ENCODE measurements at regions not wholly inside any gene's neighbourhood (a gene's known extent, or its start where the extent isn't known, plus 50 kb on each side); places are given as distances from the start of the nearest gene placed in this dataset.

GRCh38 chr2:224143526-224143925 is 104.4 kb upstream of the SERPINE2 start (continued):
- TF ChIP-seq ZZZ3 (IDR thresholded peaks at IDR 0.05; ENCODE audit: control insufficient read depth, insufficient read length, low read depth) = no peak

- TF ChIP-seq ASH2L (IDR thresholded peaks at IDR 0.05; ENCODE audit: borderline replicate concordance, low read depth) = no peak
- no peak for TF ChIP-seq SMAD5 (IDR thresholded peaks at IDR 0.05; ENCODE audit: low read depth)
- TF ChIP-seq STAT1 (conservative IDR thresholded peaks at IDR 0.05) = no peak
- TF ChIP-seq, protein P1, sequence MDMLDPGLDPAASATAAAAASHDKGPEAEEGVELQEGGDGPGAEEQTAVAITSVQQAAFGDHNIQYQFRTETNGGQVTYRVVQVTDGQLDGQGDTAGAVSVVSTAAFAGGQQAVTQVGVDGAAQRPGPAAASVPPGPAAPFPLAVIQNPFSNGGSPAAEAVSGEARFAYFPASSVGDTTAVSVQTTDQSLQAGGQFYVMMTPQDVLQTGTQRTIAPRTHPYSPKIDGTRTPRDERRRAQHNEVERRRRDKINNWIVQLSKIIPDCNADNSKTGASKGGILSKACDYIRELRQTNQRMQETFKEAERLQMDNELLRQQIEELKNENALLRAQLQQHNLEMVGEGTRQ (IDR thresholded peaks at IDR 0.05; ENCODE audit: borderline replicate concordance, low read depth, low read length) = no peak
- TF ChIP-seq, protein P2, sequence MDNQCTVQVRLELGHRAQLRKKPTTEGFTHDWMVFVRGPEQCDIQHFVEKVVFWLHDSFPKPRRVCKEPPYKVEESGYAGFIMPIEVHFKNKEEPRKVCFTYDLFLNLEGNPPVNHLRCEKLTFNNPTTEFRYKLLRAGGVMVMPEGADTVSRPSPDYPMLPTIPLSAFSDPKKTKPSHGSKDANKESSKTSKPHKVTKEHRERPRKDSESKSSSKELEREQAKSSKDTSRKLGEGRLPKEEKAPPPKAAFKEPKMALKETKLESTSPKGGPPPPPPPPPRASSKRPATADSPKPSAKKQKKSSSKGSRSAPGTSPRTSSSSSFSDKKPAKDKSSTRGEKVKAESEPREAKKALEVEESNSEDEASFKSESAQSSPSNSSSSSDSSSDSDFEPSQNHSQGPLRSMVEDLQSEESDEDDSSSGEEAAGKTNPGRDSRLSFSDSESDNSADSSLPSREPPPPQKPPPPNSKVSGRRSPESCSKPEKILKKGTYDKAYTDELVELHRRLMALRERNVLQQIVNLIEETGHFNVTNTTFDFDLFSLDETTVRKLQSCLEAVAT (IDR thresholded peaks at IDR 0.05) = no peak
- no peak for TF ChIP-seq ZSCAN29 (IDR thresholded peaks at IDR 0.05)
- TF ChIP-seq CREM (IDR thresholded peaks at IDR 0.05; ENCODE audit: low read depth) = no peak
- no peak for TF ChIP-seq MYB (IDR thresholded peaks at IDR 0.05; ENCODE audit: borderline replicate concordance, low read depth, low read length)
- no peak for TF ChIP-seq SMC3 (IDR thresholded peaks at IDR 0.05; ENCODE audit: borderline replicate concordance, low read length)
- TF ChIP-seq BRCA1 (IDR thresholded peaks at IDR 0.05; ENCODE audit: low read depth, low read length) = no peak
- no peak for TF ChIP-seq SIN3A (IDR thresholded peaks at IDR 0.05; ENCODE audit: low read depth, low read length)
- TF ChIP-seq ATF7 (IDR thresholded peaks at IDR 0.05; ENCODE audit: low read depth) = no peak
- no peak for TF ChIP-seq NBN (IDR thresholded peaks at IDR 0.05)
- TF ChIP-seq CBX3 (IDR thresholded peaks at IDR 0.05; ENCODE audit: borderline replicate concordance, low read depth) = no peak
- TF ChIP-seq, protein P3, sequence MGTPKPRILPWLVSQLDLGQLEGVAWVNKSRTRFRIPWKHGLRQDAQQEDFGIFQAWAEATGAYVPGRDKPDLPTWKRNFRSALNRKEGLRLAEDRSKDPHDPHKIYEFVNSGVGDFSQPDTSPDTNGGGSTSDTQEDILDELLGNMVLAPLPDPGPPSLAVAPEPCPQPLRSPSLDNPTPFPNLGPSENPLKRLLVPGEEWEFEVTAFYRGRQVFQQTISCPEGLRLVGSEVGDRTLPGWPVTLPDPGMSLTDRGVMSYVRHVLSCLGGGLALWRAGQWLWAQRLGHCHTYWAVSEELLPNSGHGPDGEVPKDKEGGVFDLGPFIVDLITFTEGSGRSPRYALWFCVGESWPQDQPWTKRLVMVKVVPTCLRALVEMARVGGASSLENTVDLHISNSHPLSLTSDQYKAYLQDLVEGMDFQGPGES (IDR thresholded peaks at IDR 0.05) = no peak
- no peak for TF ChIP-seq RBBP5 (conservative IDR thresholded peaks at IDR 0.05)
- TF ChIP-seq RELA (IDR thresholded peaks at IDR 0.05; ENCODE audit: borderline replicate concordance, partially characterized antibody) = no peak
- no peak for TF ChIP-seq PBX3 (IDR thresholded peaks at IDR 0.05; ENCODE audit: insufficient replicate concordance, low read depth, low read length)
- SMC1A ChIA-PET (ENCODE audit: uncharacterized antibody, unreplicated experiment) = no interaction called here
- RAD21 ChIA-PET (ENCODE audit: unreplicated experiment) = no interaction called here
- Histone ChIP-seq H3K9ac (ENCODE audit: control insufficient read depth, insufficient read depth, low read length) (no peak overlapping the region), H2AFZ (ENCODE audit: control insufficient read depth, low read depth, low read length) (no peak overlapping the region), H3K4me1 (ENCODE audit: control insufficient read depth, insufficient read depth, low read length) (no peaks in the 10 kb centered on the region), H3K79me2 (ENCODE audit: control insufficient read depth, insufficient read depth, low read length) (no peaks in the 10 kb centered on the region), H4K20me1 (ENCODE audit: control insufficient read depth, insufficient read depth) (no peaks in the 10 kb centered on the region), H3K4me2 (ENCODE audit: control insufficient read depth, insufficient read depth) (no peak overlapping the region), H3K36me3 (ENCODE audit: control insufficient read depth in 2 of 2, insufficient read depth in 2 of 2, low read length in 1 of 2) (no peaks in the 10 kb centered on the region), H3K9me3 (replicated peaks; ENCODE audit: control insufficient read depth, insufficient read depth, low read length) (no peaks in the 10 kb centered on the region), H3K4me3 (no peak overlapping the region), H3K27me3 (replicated peaks in 1 of 2; ENCODE audit: control insufficient read depth in 2 of 2, insufficient read depth in 2 of 2, low read length in 1 of 2) (no peaks in the 10 kb centered on the region; a peak in 1 of 4 replicates), H3K27ac (ENCODE audit: control insufficient read depth, insufficient read depth) (no peak overlapping the region)
- DNase-seq (ENCODE audit: low read depth, low spot score) (no peak), FAIRE-seq (no peak), ATAC-seq (no peak)
- 0% methylated on average over 4 of the region's 4 CpGs for WGBS (ENCODE audit: insufficient coverage, insufficient replicate concordance, low lambda C conversion rate, missing lambda C conversion rate)
- no TSS peak for BruUV-seq (replicated peaks)
- intact Hi-C loops (cut with micrococcal nuclease; ENCODE audit: unreplicated experiment) = no loop called here
- CTCF ChIA-PET = no interaction called here
- POLR2A ChIA-PET = no interaction called here
- in situ Hi-C loops (cut with MboI) = no loop called here
Measured at GRCh38 chr2:224142397-224143312, 103.6 kb upstream of the SERPINE2 start.

All from GM12878 (cell line).